ENCODE measurements at regions not wholly inside any gene's neighbourhood (a gene's known extent, or its start where the extent isn't known, plus 50 kb on each side); places are given as distances from the start of the nearest gene placed in this dataset.

GRCh38 chr4:136725286-136726081 is 806.8 kb downstream of the PCDH18 start:
- no peak for TF ChIP-seq CTCF (IDR thresholded peaks at IDR 0.05; ENCODE audit: control insufficient read depth, insufficient read depth, low read depth, low read length, missing control alignments)

GRCh38 chr4:136713140-136713539 is 819.2 kb downstream of the PCDH18 start:
- no peak overlapping the region for H3K4me3 ChIP-seq (ENCODE audit: control insufficient read depth, low read depth, low read length)
- DNase-seq (ENCODE audit: low read depth): no peak
- no peak for TF ChIP-seq CTCF (IDR thresholded peaks at IDR 0.05; ENCODE audit: control insufficient read depth, insufficient read depth, low read depth, low read length, missing control alignments)

More at GRCh38 chr4:136725286-136726081, 806.8 kb downstream of the PCDH18 start:
- no peak for DNase-seq (ENCODE audit: low read depth)
- no peak overlapping the region for H3K4me3 ChIP-seq (ENCODE audit: control insufficient read depth, low read depth, low read length)

GRCh38 chr4:136709897-136710296 is 822.4 kb downstream of the PCDH18 start:
- no peak for DNase-seq (ENCODE audit: low read depth)
- no peak for TF ChIP-seq CTCF (IDR thresholded peaks at IDR 0.05; ENCODE audit: control insufficient read depth, insufficient read depth, low read depth, low read length, missing control alignments)
- H3K4me3 ChIP-seq (ENCODE audit: control insufficient read depth, low read depth, low read length): no peak overlapping the region

GRCh38 chr4:136706942-136707341 is 825.4 kb downstream of the PCDH18 start:
- no peak for DNase-seq (ENCODE audit: low read depth)
- no peak overlapping the region for H3K4me3 ChIP-seq (ENCODE audit: control insufficient read depth, low read depth, low read length)
- no peak for TF ChIP-seq CTCF (IDR thresholded peaks at IDR 0.05; ENCODE audit: control insufficient read depth, insufficient read depth, low read depth, low read length, missing control alignments)

GRCh38 chr4:136699905-136700304 is 832.4 kb downstream of the PCDH18 start:
- H3K4me3 ChIP-seq (ENCODE audit: control insufficient read depth, low read depth, low read length): no peak overlapping the region
- TF ChIP-seq CTCF (IDR thresholded peaks at IDR 0.05; ENCODE audit: control insufficient read depth, insufficient read depth, low read depth, low read length, missing control alignments): no peak
- DNase-seq (ENCODE audit: low read depth): no peak

- no peak for TF ChIP-seq CTCF (IDR thresholded peaks at IDR 0.05; ENCODE audit: control insufficient read depth, insufficient read depth, low read depth, low read length, missing control alignments)
- no peak for DNase-seq (ENCODE audit: low read depth)
- no peak overlapping the region for H3K4me3 ChIP-seq (ENCODE audit: control insufficient read depth, low read depth, low read length)
Observed at GRCh38 chr4:136691607-136692006, 840.7 kb downstream of the PCDH18 start.
